ENCODE measurements at regions not wholly inside any gene's neighbourhood (a gene's known extent, or its start where the extent isn't known, plus 50 kb on each side); places are given as distances from the start of the nearest gene placed in this dataset.

DNA sequence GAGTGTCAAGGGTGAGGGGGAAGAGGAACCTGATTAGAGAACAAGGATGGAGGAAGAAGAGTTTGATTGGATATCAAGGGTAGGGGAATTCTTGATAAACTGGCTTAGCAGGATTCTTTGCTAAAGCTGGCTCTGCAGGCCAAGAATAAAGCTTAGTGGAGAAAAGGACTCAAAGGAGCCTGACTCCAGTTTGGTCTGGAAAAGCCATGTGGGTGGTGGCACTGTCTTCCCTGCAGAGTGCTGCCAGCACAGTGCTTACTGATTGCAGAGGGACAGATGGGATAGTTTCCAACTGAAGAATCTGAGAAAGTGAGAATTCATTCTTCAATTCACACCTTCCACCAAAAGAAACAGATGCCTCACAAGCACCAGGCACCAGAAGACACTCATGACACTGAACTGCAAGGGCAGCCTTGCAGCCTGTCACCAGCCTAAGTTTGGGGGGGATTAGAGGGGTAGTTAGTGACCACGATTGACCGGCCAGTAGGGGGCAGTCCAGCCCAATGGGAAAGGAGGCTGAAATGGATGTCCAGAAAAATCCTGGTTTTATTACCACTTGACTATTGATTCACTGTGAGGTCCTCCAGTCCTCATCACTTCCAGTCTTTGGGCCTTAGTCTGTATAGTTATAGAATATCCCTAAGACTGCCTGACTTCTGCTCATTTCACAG, 334.5 kb downstream of the SMAD2 start:
- no peak overlapping the region for H2AFZ ChIP-seq (ENCODE audit: low read length)
- H3K27me3 ChIP-seq (ENCODE audit: insufficient read depth, low read length) = no peaks in the 10 kb centered on the region; the same call in 1 of the 2 replicates
- H3K27ac ChIP-seq (ENCODE audit: low read depth, low read length, poor library complexity, severe bottlenecking) = no peak overlapping the region
- no peaks in the 10 kb centered on the region for H3F3A ChIP-seq (ENCODE audit: insufficient read depth, low read length)
- H3K4me2 ChIP-seq (ENCODE audit: low read length) = no peak overlapping the region
- no peak overlapping the region for H3K4me3 ChIP-seq (ENCODE audit: low read depth, low read length, poor library complexity, severe bottlenecking)
- H3K9me2 ChIP-seq (ENCODE audit: low read depth, low read length) = no peaks in the 10 kb centered on the region
- H4K20me1 ChIP-seq (ENCODE audit: insufficient read depth, low read length) = no peaks in the 10 kb centered on the region
- H3K9ac ChIP-seq (ENCODE audit: low read length) = no peak overlapping the region
- H3K4me1 ChIP-seq (ENCODE audit: insufficient read depth, low read length, severe bottlenecking) = no peaks in the 10 kb centered on the region
- TF ChIP-seq EZH2 (IDR thresholded peaks at IDR 0.05; ENCODE audit: borderline replicate concordance, low read length) = no peak
- TF ChIP-seq, protein P1, sequence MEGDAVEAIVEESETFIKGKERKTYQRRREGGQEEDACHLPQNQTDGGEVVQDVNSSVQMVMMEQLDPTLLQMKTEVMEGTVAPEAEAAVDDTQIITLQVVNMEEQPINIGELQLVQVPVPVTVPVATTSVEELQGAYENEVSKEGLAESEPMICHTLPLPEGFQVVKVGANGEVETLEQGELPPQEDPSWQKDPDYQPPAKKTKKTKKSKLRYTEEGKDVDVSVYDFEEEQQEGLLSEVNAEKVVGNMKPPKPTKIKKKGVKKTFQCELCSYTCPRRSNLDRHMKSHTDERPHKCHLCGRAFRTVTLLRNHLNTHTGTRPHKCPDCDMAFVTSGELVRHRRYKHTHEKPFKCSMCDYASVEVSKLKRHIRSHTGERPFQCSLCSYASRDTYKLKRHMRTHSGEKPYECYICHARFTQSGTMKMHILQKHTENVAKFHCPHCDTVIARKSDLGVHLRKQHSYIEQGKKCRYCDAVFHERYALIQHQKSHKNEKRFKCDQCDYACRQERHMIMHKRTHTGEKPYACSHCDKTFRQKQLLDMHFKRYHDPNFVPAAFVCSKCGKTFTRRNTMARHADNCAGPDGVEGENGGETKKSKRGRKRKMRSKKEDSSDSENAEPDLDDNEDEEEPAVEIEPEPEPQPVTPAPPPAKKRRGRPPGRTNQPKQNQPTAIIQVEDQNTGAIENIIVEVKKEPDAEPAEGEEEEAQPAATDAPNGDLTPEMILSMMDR (IDR thresholded peaks at IDR 0.05; ENCODE audit: low read length) = peak; percentile 62
- H3K36me3 ChIP-seq (ENCODE audit: insufficient read depth, low read length) = no peaks in the 10 kb centered on the region
- no peaks in the 10 kb centered on the region for H3K79me2 ChIP-seq (ENCODE audit: insufficient read depth, low read length)
- H3K9me3 ChIP-seq (ENCODE audit: low read length) = no peaks in the 10 kb centered on the region

- Histone ChIP-seq H2AFZ (ENCODE audit: low read length) (no peak overlapping the region), H3K4me2 (ENCODE audit: low read length) (no peak overlapping the region), H3F3A (ENCODE audit: insufficient read depth, low read length) (no peaks in the 10 kb centered on the region), H3K79me2 (ENCODE audit: insufficient read depth, low read length) (no peaks in the 10 kb centered on the region), H3K4me1 (ENCODE audit: insufficient read depth, low read length, severe bottlenecking) (no peaks in the 10 kb centered on the region), H3K36me3 (ENCODE audit: insufficient read depth, low read length) (no peaks in the 10 kb centered on the region), H3K9me3 (ENCODE audit: low read length) (no peaks in the 10 kb centered on the region), H3K4me3 (ENCODE audit: low read depth, low read length, poor library complexity, severe bottlenecking) (no peak overlapping the region), H3K9ac (ENCODE audit: low read length) (no peak overlapping the region), H3K9me2 (ENCODE audit: low read depth, low read length) (no peaks in the 10 kb centered on the region), H3K27ac (ENCODE audit: low read depth, low read length, poor library complexity, severe bottlenecking) (no peak overlapping the region), H4K20me1 (ENCODE audit: insufficient read depth, low read length) (no peaks in the 10 kb centered on the region), H3K27me3 (ENCODE audit: insufficient read depth, low read length) (no peaks in the 10 kb centered on the region; the same call in 1 of the 2 replicates)
- no peak for TF ChIP-seq EZH2 (IDR thresholded peaks at IDR 0.05; ENCODE audit: borderline replicate concordance, low read length)
- TF ChIP-seq, protein P1 (IDR thresholded peaks at IDR 0.05; ENCODE audit: low read length) = no peak
These were observed 335.8 kb downstream of the SMAD2 start for GRCh38 chr18:47594621-47595086.

GRCh38 chr18:47593744-47594472, 336.6 kb downstream of the SMAD2 start:
- H3K27me3 ChIP-seq (ENCODE audit: insufficient read depth, low read length) = no peaks in the 10 kb centered on the region; the same call in 1 of the 2 replicates
- no peaks in the 10 kb centered on the region for H3K9me2 ChIP-seq (ENCODE audit: low read depth, low read length)
- no peak overlapping the region for H3K9ac ChIP-seq (ENCODE audit: low read length)
- H3K9me3 ChIP-seq (ENCODE audit: low read length) = no peaks in the 10 kb centered on the region
- H3K79me2 ChIP-seq (ENCODE audit: insufficient read depth, low read length) = no peaks in the 10 kb centered on the region
- no peaks in the 10 kb centered on the region for H3F3A ChIP-seq (ENCODE audit: insufficient read depth, low read length)
- no peaks in the 10 kb centered on the region for H4K20me1 ChIP-seq (ENCODE audit: insufficient read depth, low read length)
- no peak for TF ChIP-seq EZH2 (IDR thresholded peaks at IDR 0.05; ENCODE audit: borderline replicate concordance, low read length)
- TF ChIP-seq, protein P1 (IDR thresholded peaks at IDR 0.05; ENCODE audit: low read length) = no peak
- no peaks in the 10 kb centered on the region for H3K4me1 ChIP-seq (ENCODE audit: insufficient read depth, low read length, severe bottlenecking)
- no peak overlapping the region for H3K4me2 ChIP-seq (ENCODE audit: low read length)
- H3K27ac ChIP-seq (ENCODE audit: low read depth, low read length, poor library complexity, severe bottlenecking) = no peak overlapping the region
- H2AFZ ChIP-seq (ENCODE audit: low read length) = no peak overlapping the region
- H3K36me3 ChIP-seq (ENCODE audit: insufficient read depth, low read length) = no peaks in the 10 kb centered on the region
- H3K4me3 ChIP-seq (ENCODE audit: low read depth, low read length, poor library complexity, severe bottlenecking) = no peak overlapping the region

Measured in OCI-LY1 (cell line).